OCI-LY7 (cell line): ENCODE measurements at regions not wholly inside any gene's neighbourhood (a gene's known extent, or its start where the extent isn't known, plus 50 kb on each side); places are given as distances from the start of the nearest gene placed in this dataset.

Source experiments
- EZH2phosphoT487 ChIP-seq: fragments of 200-600 bp; sonication (generic); IDR thresholded peaks from 2 replicates; pipeline ENCODE4 v1.6.1; 2018; ENCODE audit warnings: low read depth, borderline replicate concordance, mild to moderate bottlenecking, mixed run types, antibody characterized with exemption, low read length, moderate library complexity, mixed read lengths
- TF ChIP-seq, protein P1 (sequence below): fragments of 200-600 bp; sonication (generic); conservative IDR thresholded peaks from 2 replicates; pipeline ENCODE4 v1.5.1; 2014; ENCODE audit warnings: mild to moderate bottlenecking, antibody characterized with exemption, low read length, moderate library complexity, mixed read lengths

- TF ChIP-seq, protein P1, sequence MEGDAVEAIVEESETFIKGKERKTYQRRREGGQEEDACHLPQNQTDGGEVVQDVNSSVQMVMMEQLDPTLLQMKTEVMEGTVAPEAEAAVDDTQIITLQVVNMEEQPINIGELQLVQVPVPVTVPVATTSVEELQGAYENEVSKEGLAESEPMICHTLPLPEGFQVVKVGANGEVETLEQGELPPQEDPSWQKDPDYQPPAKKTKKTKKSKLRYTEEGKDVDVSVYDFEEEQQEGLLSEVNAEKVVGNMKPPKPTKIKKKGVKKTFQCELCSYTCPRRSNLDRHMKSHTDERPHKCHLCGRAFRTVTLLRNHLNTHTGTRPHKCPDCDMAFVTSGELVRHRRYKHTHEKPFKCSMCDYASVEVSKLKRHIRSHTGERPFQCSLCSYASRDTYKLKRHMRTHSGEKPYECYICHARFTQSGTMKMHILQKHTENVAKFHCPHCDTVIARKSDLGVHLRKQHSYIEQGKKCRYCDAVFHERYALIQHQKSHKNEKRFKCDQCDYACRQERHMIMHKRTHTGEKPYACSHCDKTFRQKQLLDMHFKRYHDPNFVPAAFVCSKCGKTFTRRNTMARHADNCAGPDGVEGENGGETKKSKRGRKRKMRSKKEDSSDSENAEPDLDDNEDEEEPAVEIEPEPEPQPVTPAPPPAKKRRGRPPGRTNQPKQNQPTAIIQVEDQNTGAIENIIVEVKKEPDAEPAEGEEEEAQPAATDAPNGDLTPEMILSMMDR = no peak
- TF ChIP-seq EZH2phosphoT487 = no peak
Observed at GRCh38 chr18:28334516-28334915, 157.6 kb upstream of the CDH2 start.
